Activated CD4-positive, alpha-beta T cell treated with anti-CD3 and anti-CD28 coated beads, Interleukin-2, amount 10 ng/mL, durations not matched to agents 7 days and 5 days (primary cell): ENCODE measurements at regions not wholly inside any gene's neighbourhood (a gene's known extent, or its start where the extent isn't known, plus 50 kb on each side); places are given as distances from the start of the nearest gene placed in this dataset.

ENCODE experiments used
- CTCF ChIA-PET: fragments of 350-600 bp; sonication (Branson Sonifier 250); formaldehyde crosslinking; loops from one replicate; lab custom pipeline; 2021; ENCODE audit warnings: antibody characterized with exemption; lab: Charles Lee
- POLR2A ChIA-PET: fragments of 350-600 bp; sonication (Branson Sonifier 250); formaldehyde crosslinking; loops from one replicate; lab custom pipeline; 2021; ENCODE audit warnings: antibody characterized with exemption; lab: Charles Lee
- DNase-seq: peaks from one replicate; pipeline ENCODE4 v3.0.0-alpha.2; 2020
- H3K27ac Mint-ChIP-seq: one replicate; pipeline ENCODE4 v1.8.0; 2021; ENCODE audit warnings: mild to moderate bottlenecking, moderate library complexity, mixed read lengths
- H3K27me3 Mint-ChIP-seq: one replicate; pipeline ENCODE4 v1.8.0; 2021; ENCODE audit warnings: mixed read lengths
- H3K36me3 Mint-ChIP-seq: one replicate; pipeline ENCODE4 v1.8.0; 2021; ENCODE audit warnings: low read depth, mixed read lengths
- H3K4me1 Mint-ChIP-seq: one replicate; pipeline ENCODE4 v1.8.0; 2021; ENCODE audit warnings: mixed read lengths
- H3K4me3 Mint-ChIP-seq: one replicate; pipeline ENCODE4 v1.8.0; 2021; ENCODE audit warnings: mild to moderate bottlenecking, moderate library complexity, mixed read lengths
- H3K9me3 Mint-ChIP-seq: one replicate; pipeline ENCODE4 v1.8.0; 2021; ENCODE audit warnings: mixed read lengths

GRCh38 chr2:8527031-8527430 is 154.8 kb upstream of the ID2 start:
- peaks cover 23% of the 10 kb centered on the region for H3K9me3 Mint-ChIP-seq
- H3K4me3 Mint-ChIP-seq = no peak overlapping the region
- ChIA-PET CTCF (interaction anchor here (2.1 kb wide), 1 partner anchor 12 kb away, joined by 4 read pairs; no protein-coding TSS in a partner anchor), POLR2A (no interaction called here)
- H3K36me3 Mint-ChIP-seq = peaks cover 9% of the 10 kb centered on the region
- no peak overlapping the region for H3K27ac Mint-ChIP-seq
- no peak for DNase-seq
- H3K4me1 Mint-ChIP-seq = peaks cover 40% of the 10 kb centered on the region
- no peaks in the 10 kb centered on the region for H3K27me3 Mint-ChIP-seq

GRCh38 chr2:8527676-8528075 is 154.2 kb upstream of the ID2 start:
- peaks cover 4% of the 10 kb centered on the region for H3K36me3 Mint-ChIP-seq
- peaks cover 33% of the 10 kb centered on the region for H3K4me1 Mint-ChIP-seq
- DNase-seq = no peak
- ChIA-PET POLR2A (no interaction called here), CTCF (interaction anchor here (0.7 to 2.1 kb wide), 3 partner anchors 11 to 23 kb away, joined by 3 to 4 read pairs (median 4); no protein-coding TSS in a partner anchor)
- H3K27ac Mint-ChIP-seq = no peak overlapping the region
- H3K4me3 Mint-ChIP-seq = no peak overlapping the region
- peaks cover 29% of the 10 kb centered on the region for H3K9me3 Mint-ChIP-seq
- H3K27me3 Mint-ChIP-seq = no peaks in the 10 kb centered on the region

- CTCF ChIA-PET = interaction anchor here (0.6 to 2.1 kb wide), 3 partner anchors 8 to 178 kb away, joined by 3 to 4 read pairs (median 3); no protein-coding TSS in a partner anchor
- POLR2A ChIA-PET = no interaction called here
- DNase-seq = no peak
- Mint-ChIP-seq H3K36me3 (peaks cover 1% of the 10 kb centered on the region), H3K27me3 (no peaks in the 10 kb centered on the region), H3K4me1 (peaks cover 22% of the 10 kb centered on the region), H3K9me3 (peaks cover 36% of the 10 kb centered on the region), H3K27ac (no peak overlapping the region), H3K4me3 (no peak overlapping the region)
Observed at GRCh38 chr2:8528863-8529262, 153.0 kb upstream of the ID2 start.

- POLR2A ChIA-PET = no interaction called here
- CTCF ChIA-PET = interaction anchor here (0.5 to 1.2 kb wide), 5 partner anchors 9 to 504 kb away, joined by 3 read pairs; no protein-coding TSS in a partner anchor
- Mint-ChIP-seq H3K36me3 (no peaks in the 10 kb centered on the region), H3K27ac (no peak overlapping the region), H3K4me1 (peaks cover 17% of the 10 kb centered on the region), H3K27me3 (no peaks in the 10 kb centered on the region), H3K9me3 (peaks cover 32% of the 10 kb centered on the region), H3K4me3 (no peak overlapping the region)
- no peak for DNase-seq
Observed at GRCh38 chr2:8529706-8530277, 152.1 kb upstream of the ID2 start.

GRCh38 chr2:8531481-8531880 is 150.4 kb upstream of the ID2 start:
- CTCF ChIA-PET = interaction anchor here (2.7 to 3.9 kb wide), 2 partner anchors 9 to 12 kb away, joined by 22 to 25 read pairs; no protein-coding TSS in a partner anchor
- Mint-ChIP-seq H3K4me3 (no peak overlapping the region), H3K27ac (no peak overlapping the region), H3K9me3 (peaks cover 30% of the 10 kb centered on the region), H3K36me3 (no peaks in the 10 kb centered on the region), H3K4me1 (peaks cover 13% of the 10 kb centered on the region), H3K27me3 (no peaks in the 10 kb centered on the region)
- POLR2A ChIA-PET = no interaction called here
- no peak for DNase-seq

GRCh38 chr2:8532438-8532837 is 149.4 kb upstream of the ID2 start:
- H3K4me1 Mint-ChIP-seq = peaks cover 14% of the 10 kb centered on the region
- H3K36me3 Mint-ChIP-seq = no peaks in the 10 kb centered on the region
- no peaks in the 10 kb centered on the region for H3K27me3 Mint-ChIP-seq
- ChIA-PET POLR2A (no interaction called here), CTCF (interaction anchor here (1.2 to 3.9 kb wide), 4 partner anchors 9 to 51 kb away, joined by 3 to 25 read pairs (median 13); no protein-coding TSS in a partner anchor)
- H3K27ac Mint-ChIP-seq = peak overlapping the region; percentile 52
- peaks cover 30% of the 10 kb centered on the region for H3K9me3 Mint-ChIP-seq
- DNase-seq = no peak
- H3K4me3 Mint-ChIP-seq = no peak overlapping the region

GRCh38 chr2:8533923-8534322 is 147.9 kb upstream of the ID2 start:
- Mint-ChIP-seq H3K27me3 (no peaks in the 10 kb centered on the region), H3K4me3 (no peak overlapping the region), H3K4me1 (peaks cover 20% of the 10 kb centered on the region), H3K27ac (no peak overlapping the region), H3K36me3 (no peaks in the 10 kb centered on the region), H3K9me3 (peaks cover 30% of the 10 kb centered on the region)
- POLR2A ChIA-PET = no interaction called here
- CTCF ChIA-PET = interaction anchor here (1.2 to 3.9 kb wide), 3 partner anchors 10 to 103 kb away, joined by 3 to 25 read pairs (median 22); no protein-coding TSS in a partner anchor
- no peak for DNase-seq

- Mint-ChIP-seq H3K27ac (no peak overlapping the region), H3K36me3 (no peaks in the 10 kb centered on the region), H3K9me3 (peaks cover 30% of the 10 kb centered on the region), H3K4me3 (no peak overlapping the region), H3K27me3 (no peaks in the 10 kb centered on the region), H3K4me1 (peaks cover 22% of the 10 kb centered on the region)
- ChIA-PET POLR2A (no interaction called here), CTCF (interaction anchor here (1.2 to 3.9 kb wide), 3 partner anchors 9 to 104 kb away, joined by 3 to 25 read pairs (median 8); no protein-coding TSS in a partner anchor)
- DNase-seq = no peak
Observed at GRCh38 chr2:8534386-8534728, 147.5 kb upstream of the ID2 start.

GRCh38 chr2:8534729-8535468 is 147.0 kb upstream of the ID2 start:
- H3K36me3 Mint-ChIP-seq = no peaks in the 10 kb centered on the region
- ChIA-PET POLR2A (no interaction called here), CTCF (interaction anchor here (1.2 to 3.9 kb wide), 3 partner anchors 9 to 104 kb away, joined by 3 to 25 read pairs (median 8); no protein-coding TSS in a partner anchor)
- H3K27ac Mint-ChIP-seq = no peak overlapping the region
- peaks cover 28% of the 10 kb centered on the region for H3K4me1 Mint-ChIP-seq
- H3K27me3 Mint-ChIP-seq = no peaks in the 10 kb centered on the region
- no peak for DNase-seq
- peaks cover 26% of the 10 kb centered on the region for H3K9me3 Mint-ChIP-seq
- no peak overlapping the region for H3K4me3 Mint-ChIP-seq

GRCh38 chr2:8535469-8535795 is 146.4 kb upstream of the ID2 start:
- peaks cover 24% of the 10 kb centered on the region for H3K9me3 Mint-ChIP-seq
- ChIA-PET CTCF (interaction anchor here (2.4 to 3.9 kb wide), 2 partner anchors 8 to 13 kb away, joined by 8 to 25 read pairs; no protein-coding TSS in a partner anchor), POLR2A (no interaction called here)
- H3K36me3 Mint-ChIP-seq = no peaks in the 10 kb centered on the region
- peaks cover 33% of the 10 kb centered on the region for H3K4me1 Mint-ChIP-seq
- no peak for DNase-seq
- no peak overlapping the region for H3K27ac Mint-ChIP-seq
- H3K27me3 Mint-ChIP-seq = no peaks in the 10 kb centered on the region
- H3K4me3 Mint-ChIP-seq = no peak overlapping the region

- Mint-ChIP-seq H3K36me3 (no peaks in the 10 kb centered on the region), H3K27ac (no peak overlapping the region), H3K27me3 (no peaks in the 10 kb centered on the region), H3K9me3 (peaks cover 23% of the 10 kb centered on the region), H3K4me3 (no peak overlapping the region), H3K4me1 (peaks cover 39% of the 10 kb centered on the region)
- CTCF ChIA-PET = interaction anchor here (0.9 to 2.4 kb wide), 4 partner anchors 10 to 55 kb away, joined by 3 to 8 read pairs (median 6); no protein-coding TSS in a partner anchor
- no peak for DNase-seq
- POLR2A ChIA-PET = no interaction called here
Observed at GRCh38 chr2:8535821-8536685, 145.8 kb upstream of the ID2 start.
